H54 (cell line): ENCODE measurements at regions not wholly inside any gene's neighbourhood (a gene's known extent, or its start where the extent isn't known, plus 50 kb on each side); places are given as distances from the start of the nearest gene placed in this dataset.

Experiments
- DNase-seq: peaks from one replicate; pipeline ENCODE4 v3.0.0; 2011; ENCODE audit warnings: low spot score, mixed read lengths; ENCODE audit not compliant: insufficient read length
- FAIRE-seq: peaks from 3 replicates; lab custom pipeline; 2011; peaks lifted over from hg19 to GRCh38; lab: Jason Lieb, UNC
- POLR2A ChIP-seq: IDR thresholded peaks from 2 replicates; pipeline ENCODE4 v1.6.1; 2011; ENCODE audit warnings: low read depth, mild to moderate bottlenecking, low read length

- FAIRE-seq (no peak), DNase-seq (no peak)
- no peak for TF ChIP-seq POLR2A
These were observed 1029.7 kb downstream of the FAT4 start for GRCh38 chr4:126344472-126344871.

GRCh38 chr4:126346654-126347053 lies 1031.9 kb downstream of the FAT4 start:
- DNase-seq (no peak), FAIRE-seq (no peak)
- no peak for TF ChIP-seq POLR2A

- FAIRE-seq: no peak
- DNase-seq: no peak
- no peak for TF ChIP-seq POLR2A
These were observed 1040.0 kb downstream of the FAT4 start for GRCh38 chr4:126354784-126355183.

- FAIRE-seq (no peak), DNase-seq (no peak)
- TF ChIP-seq POLR2A: no peak
These were observed 1043.3 kb downstream of the FAT4 start for GRCh38 chr4:126358041-126358440.

- DNase-seq (no peak), FAIRE-seq (no peak)
These were observed 1046.5 kb downstream of the FAT4 start for GRCh38 chr4:126361287-126361686.

GRCh38 chr4:126364311-126364911 lies 1049.7 kb downstream of the FAT4 start:
- DNase-seq: no peak
- TF ChIP-seq POLR2A: no peak
- no peak for FAIRE-seq

More at GRCh38 chr4:126361287-126361686, 1046.5 kb downstream of the FAT4 start:
- no peak for TF ChIP-seq POLR2A

- FAIRE-seq (no peak), DNase-seq (no peak)
- no peak for TF ChIP-seq POLR2A
These were observed 1054.3 kb downstream of the FAT4 start for GRCh38 chr4:126369076-126369475.

- no peak for FAIRE-seq
- no peak for DNase-seq
- no peak for TF ChIP-seq POLR2A
These were observed 1057.9 kb downstream of the FAT4 start for GRCh38 chr4:126372634-126373033.

GRCh38 chr4:126375462-126376054 lies 1060.8 kb downstream of the FAT4 start:
- FAIRE-seq: no peak
- TF ChIP-seq POLR2A: no peak
- DNase-seq: no peak

GRCh38 chr4:126385954-126386353 lies 1071.2 kb downstream of the FAT4 start:
- no peak for TF ChIP-seq POLR2A
- DNase-seq (no peak), FAIRE-seq (no peak)

- no peak for TF ChIP-seq POLR2A
- FAIRE-seq (no peak), DNase-seq (no peak)
These were observed 1071.8 kb downstream of the FAT4 start for GRCh38 chr4:126386512-126386911.

- FAIRE-seq: no peak
- TF ChIP-seq POLR2A: no peak
- no peak for DNase-seq
These were observed 1080.9 kb downstream of the FAT4 start for GRCh38 chr4:126395664-126396063.

- no peak for TF ChIP-seq POLR2A
- DNase-seq: no peak
- FAIRE-seq: no peak
These were observed 1081.4 kb downstream of the FAT4 start for GRCh38 chr4:126396121-126396520.

GRCh38 chr4:126396703-126397102 lies 1081.9 kb downstream of the FAT4 start:
- TF ChIP-seq POLR2A: no peak
- FAIRE-seq (no peak), DNase-seq (no peak)

GRCh38 chr4:126404549-126404948 lies 1089.8 kb downstream of the FAT4 start:
- no peak for FAIRE-seq
- TF ChIP-seq POLR2A: no peak

More at GRCh38 chr4:126404549-126404948, 1089.8 kb downstream of the FAT4 start:
- no peak for DNase-seq
